LHCN-M2 (cell line): ENCODE measurements at regions not wholly inside any gene's neighbourhood (a gene's known extent, or its start where the extent isn't known, plus 50 kb on each side); places are given as distances from the start of the nearest gene placed in this dataset.
"Not testable (repeated sequence)": the region's sequence is repeated elsewhere in the genome, so short reads cannot be mapped to it uniquely, and the experiment has no call there.

Experiments
- DNase-seq: peaks from one replicate; pipeline ENCODE4 v3.0.0-alpha.2; 2012; ENCODE audit warnings: low read depth

GRCh38 chr1:120550335-120550734 lies 135.5 kb downstream of the NBPF8 start:
- not testable (repeated sequence) for DNase-seq

- DNase-seq: not testable (repeated sequence)
These were observed 137.4 kb downstream of the NBPF8 start for GRCh38 chr1:120552190-120552589.

GRCh38 chr1:120557605-120558302 lies 142.9 kb downstream of the NBPF8 start:
- DNase-seq: peak; percentile 19

GRCh38 chr1:120558303-120559060 lies 143.6 kb downstream of the NBPF8 start:
- peak; percentile 58 for DNase-seq

GRCh38 chr1:120561767-120562166 lies 146.9 kb downstream of the NBPF8 start:
- not testable (repeated sequence) for DNase-seq

- not testable (repeated sequence) for DNase-seq
These were observed 150.6 kb downstream of the NBPF8 start for GRCh38 chr1:120565396-120565795.

- not testable (repeated sequence) for DNase-seq
These were observed 152.8 kb downstream of the NBPF8 start for GRCh38 chr1:120567620-120568019.

- DNase-seq: not testable (repeated sequence)
These were observed 148.5 kb upstream of the NBPF26 start for GRCh38 chr1:120575201-120575600.

GRCh38 chr1:120582135-120582534 lies 141.6 kb upstream of the NBPF26 start:
- DNase-seq: not testable (repeated sequence)

- not testable (repeated sequence) for DNase-seq
These were observed 137.7 kb upstream of the NBPF26 start for GRCh38 chr1:120586053-120586452.

GRCh38 chr1:120588811-120589210 lies 134.9 kb upstream of the NBPF26 start:
- DNase-seq: not testable (repeated sequence)

- DNase-seq: not testable (repeated sequence)
These were observed 132.0 kb upstream of the NBPF26 start for GRCh38 chr1:120591774-120592173.

GRCh38 chr1:120592943-120593342 lies 130.8 kb upstream of the NBPF26 start:
- DNase-seq: not testable (repeated sequence)

- not testable (repeated sequence) for DNase-seq
These were observed 130.1 kb upstream of the NBPF26 start for GRCh38 chr1:120593648-120594047.

- not testable (repeated sequence) for DNase-seq
These were observed 125.3 kb upstream of the NBPF26 start for GRCh38 chr1:120598331-120598951.

- DNase-seq: not testable (repeated sequence)
These were observed 124.2 kb upstream of the NBPF26 start for GRCh38 chr1:120599511-120599910.

GRCh38 chr1:120600442-120601041 lies 123.2 kb upstream of the NBPF26 start:
- not testable (repeated sequence) for DNase-seq

- DNase-seq: not testable (repeated sequence)
These were observed 115.9 kb upstream of the NBPF26 start for GRCh38 chr1:120607882-120608281.

GRCh38 chr1:120608314-120609014 lies 115.3 kb upstream of the NBPF26 start:
- not testable (repeated sequence) for DNase-seq

- not testable (repeated sequence) for DNase-seq
These were observed 114.7 kb upstream of the NBPF26 start for GRCh38 chr1:120609015-120609573.

- not testable (repeated sequence) for DNase-seq
These were observed 113.9 kb upstream of the NBPF26 start for GRCh38 chr1:120609834-120610233.
